ENCODE measurements at regions not wholly inside any gene's neighbourhood (a gene's known extent, or its start where the extent isn't known, plus 50 kb on each side); places are given as distances from the start of the nearest gene placed in this dataset.

- TF ChIP-seq CTCF (IDR thresholded peaks at IDR 0.05) (no peak), POLR2A (IDR thresholded peaks at IDR 0.05) (no peak)
Observed at GRCh38 chr17:79365836-79366770, 244.7 kb downstream of the RBFOX3 start.
